ENCODE measurements at regions not wholly inside any gene's neighbourhood (a gene's known extent, or its start where the extent isn't known, plus 50 kb on each side); places are given as distances from the start of the nearest gene placed in this dataset.

- no peak for TF ChIP-seq ZNF23 (tag by site-specific recombination; IDR thresholded peaks at IDR 0.05; ENCODE audit: borderline replicate concordance)
- TF ChIP-seq ZNF776 (tag by site-specific recombination; IDR thresholded peaks at IDR 0.05; ENCODE audit: borderline replicate concordance): no peak
- TF ChIP-seq, protein P1, sequence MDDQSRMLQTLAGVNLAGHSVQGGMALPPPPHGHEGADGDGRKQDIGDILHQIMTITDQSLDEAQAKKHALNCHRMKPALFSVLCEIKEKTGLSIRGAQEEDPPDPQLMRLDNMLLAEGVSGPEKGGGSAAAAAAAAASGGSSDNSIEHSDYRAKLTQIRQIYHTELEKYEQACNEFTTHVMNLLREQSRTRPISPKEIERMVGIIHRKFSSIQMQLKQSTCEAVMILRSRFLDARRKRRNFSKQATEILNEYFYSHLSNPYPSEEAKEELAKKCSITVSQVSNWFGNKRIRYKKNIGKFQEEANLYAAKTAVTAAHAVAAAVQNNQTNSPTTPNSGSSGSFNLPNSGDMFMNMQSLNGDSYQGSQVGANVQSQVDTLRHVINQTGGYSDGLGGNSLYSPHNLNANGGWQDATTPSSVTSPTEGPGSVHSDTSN (CRISPR knock-in tag; IDR thresholded peaks at IDR 0.05): no peak
- no peak for TF ChIP-seq ZNF629 (tag by site-specific recombination; IDR thresholded peaks at IDR 0.05)
- TF ChIP-seq ZNF354C (tag by site-specific recombination; IDR thresholded peaks at IDR 0.05; ENCODE audit: borderline replicate concordance, low read depth): no peak
- no peak for TF ChIP-seq ZNF175 (tag by site-specific recombination; IDR thresholded peaks at IDR 0.05)
- no peak for TF ChIP-seq CTCF (tag by site-specific recombination; IDR thresholded peaks at IDR 0.05)
- TF ChIP-seq SETDB1 (IDR thresholded peaks at IDR 0.05; ENCODE audit: insufficient read length, low read length): no peak
- TF ChIP-seq ZNF791 (tag by site-specific recombination; IDR thresholded peaks at IDR 0.05): no peak
- TF ChIP-seq, protein P2, sequence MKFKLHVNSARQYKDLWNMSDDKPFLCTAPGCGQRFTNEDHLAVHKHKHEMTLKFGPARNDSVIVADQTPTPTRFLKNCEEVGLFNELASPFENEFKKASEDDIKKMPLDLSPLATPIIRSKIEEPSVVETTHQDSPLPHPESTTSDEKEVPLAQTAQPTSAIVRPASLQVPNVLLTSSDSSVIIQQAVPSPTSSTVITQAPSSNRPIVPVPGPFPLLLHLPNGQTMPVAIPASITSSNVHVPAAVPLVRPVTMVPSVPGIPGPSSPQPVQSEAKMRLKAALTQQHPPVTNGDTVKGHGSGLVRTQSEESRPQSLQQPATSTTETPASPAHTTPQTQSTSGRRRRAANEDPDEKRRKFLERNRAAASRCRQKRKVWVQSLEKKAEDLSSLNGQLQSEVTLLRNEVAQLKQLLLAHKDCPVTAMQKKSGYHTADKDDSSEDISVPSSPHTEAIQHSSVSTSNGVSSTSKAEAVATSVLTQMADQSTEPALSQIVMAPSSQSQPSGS (tag by site-specific recombination; IDR thresholded peaks at IDR 0.05; ENCODE audit: low read depth): no peak
- no peak for TF ChIP-seq BCL11A (tag by site-specific recombination; IDR thresholded peaks at IDR 0.05; ENCODE audit: low read depth)
Measured at GRCh38 chr2:220057391-220057790, 430.0 kb downstream of the SLC4A3 start.
